ENCODE measurements at regions not wholly inside any gene's neighbourhood (a gene's known extent, or its start where the extent isn't known, plus 50 kb on each side); places are given as distances from the start of the nearest gene placed in this dataset.

- ATAC-seq: no peak
- no peak for TF ChIP-seq ZNF70 (CRISPR knock-in tag; IDR thresholded peaks at IDR 0.05)
- no peak for TF ChIP-seq BACH2 (CRISPR knock-in tag; IDR thresholded peaks at IDR 0.05; ENCODE audit: borderline replicate concordance)
- TF ChIP-seq ARNTL (CRISPR knock-in tag; IDR thresholded peaks at IDR 0.05; ENCODE audit: borderline replicate concordance, low read depth): no peak
- TF ChIP-seq PPARA (CRISPR knock-in tag; IDR thresholded peaks at IDR 0.05; ENCODE audit: borderline replicate concordance): no peak
- no peak for TF ChIP-seq RARB (CRISPR knock-in tag; IDR thresholded peaks at IDR 0.05)
- TF ChIP-seq CSRNP3 (CRISPR knock-in tag; IDR thresholded peaks at IDR 0.05): no peak
- no peak for TF ChIP-seq SNAI2 (CRISPR knock-in tag; IDR thresholded peaks at IDR 0.05)
- no peak for TF ChIP-seq ISL1 (CRISPR knock-in tag; IDR thresholded peaks at IDR 0.05)
- TF ChIP-seq ZC3H10 (CRISPR knock-in tag; IDR thresholded peaks at IDR 0.05): no peak
- no peak for TF ChIP-seq POU6F1 (CRISPR knock-in tag; IDR thresholded peaks at IDR 0.05; ENCODE audit: borderline replicate concordance, low read depth)
- TF ChIP-seq ESRRG (CRISPR knock-in tag; IDR thresholded peaks at IDR 0.05): no peak
- no peak for TF ChIP-seq CREB5 (CRISPR knock-in tag; IDR thresholded peaks at IDR 0.05; ENCODE audit: low read depth)
These were observed 99.0 kb downstream of the HS1BP3 start for GRCh38 chr2:20551945-20552328.

- TF ChIP-seq POU6F1 (CRISPR knock-in tag; IDR thresholded peaks at IDR 0.05; ENCODE audit: borderline replicate concordance, low read depth) (no peak), ZFP30 (CRISPR knock-in tag; IDR thresholded peaks at IDR 0.05) (no peak), ZNF565 (CRISPR knock-in tag; conservative IDR thresholded peaks at IDR 0.05; ENCODE audit: low read depth) (no peak), TCF4 (CRISPR knock-in tag; IDR thresholded peaks at IDR 0.05; ENCODE audit: borderline replicate concordance) (no peak), TSHZ2 (CRISPR knock-in tag; IDR thresholded peaks at IDR 0.05) (no peak)
- no peak for ATAC-seq
These were observed 98.1 kb downstream of the HS1BP3 start for GRCh38 chr2:20552847-20553246.

- no peak for ATAC-seq
- no peak for TF ChIP-seq ZNF70 (CRISPR knock-in tag; IDR thresholded peaks at IDR 0.05)
- no peak for TF ChIP-seq ISL1 (CRISPR knock-in tag; IDR thresholded peaks at IDR 0.05)
- no peak for TF ChIP-seq ZNF565 (CRISPR knock-in tag; conservative IDR thresholded peaks at IDR 0.05; ENCODE audit: low read depth)
- TF ChIP-seq RARB (CRISPR knock-in tag; IDR thresholded peaks at IDR 0.05): no peak
- TF ChIP-seq ZNF8 (CRISPR knock-in tag; IDR thresholded peaks at IDR 0.05): no peak
- TF ChIP-seq PPARA (CRISPR knock-in tag; IDR thresholded peaks at IDR 0.05; ENCODE audit: borderline replicate concordance): no peak
- TF ChIP-seq ZC3H10 (CRISPR knock-in tag; IDR thresholded peaks at IDR 0.05): no peak
- TF ChIP-seq OSR1 (CRISPR knock-in tag; IDR thresholded peaks at IDR 0.05): no peak
- TF ChIP-seq PATZ1 (CRISPR knock-in tag; IDR thresholded peaks at IDR 0.05; ENCODE audit: borderline replicate concordance): no peak
- TF ChIP-seq BACH2 (CRISPR knock-in tag; IDR thresholded peaks at IDR 0.05; ENCODE audit: borderline replicate concordance): no peak
- TF ChIP-seq POU6F1 (CRISPR knock-in tag; IDR thresholded peaks at IDR 0.05; ENCODE audit: borderline replicate concordance, low read depth): no peak
- TF ChIP-seq ESRRG (CRISPR knock-in tag; IDR thresholded peaks at IDR 0.05): no peak
- TF ChIP-seq ZFP30 (CRISPR knock-in tag; IDR thresholded peaks at IDR 0.05): no peak
- TF ChIP-seq GLIS3 (CRISPR knock-in tag; IDR thresholded peaks at IDR 0.05): no peak
- TF ChIP-seq CSRNP3 (CRISPR knock-in tag; IDR thresholded peaks at IDR 0.05): no peak
- no peak for TF ChIP-seq CREB5 (CRISPR knock-in tag; IDR thresholded peaks at IDR 0.05; ENCODE audit: low read depth)
- no peak for TF ChIP-seq TCF4 (CRISPR knock-in tag; IDR thresholded peaks at IDR 0.05; ENCODE audit: borderline replicate concordance)
- no peak for TF ChIP-seq CSDC2 (CRISPR knock-in tag; IDR thresholded peaks at IDR 0.05)
These were observed 97.3 kb downstream of the HS1BP3 start for GRCh38 chr2:20553580-20553979.

Data from SK-N-SH treated with all-trans-retinoic acid at 6 μM for 48 hours (cell line).